HG03064 (cell line): ENCODE measurements at regions not wholly inside any gene's neighbourhood (a gene's known extent, or its start where the extent isn't known, plus 50 kb on each side); places are given as distances from the start of the nearest gene placed in this dataset.

Experiments
- ATAC-seq: cut with Tn5 transposase; IDR thresholded peaks from one replicate; pipeline ENCODE4 v1.9.1; 2021; ENCODE audit warnings: low read depth; ENCODE audit not compliant: unreplicated experiment

DNA sequence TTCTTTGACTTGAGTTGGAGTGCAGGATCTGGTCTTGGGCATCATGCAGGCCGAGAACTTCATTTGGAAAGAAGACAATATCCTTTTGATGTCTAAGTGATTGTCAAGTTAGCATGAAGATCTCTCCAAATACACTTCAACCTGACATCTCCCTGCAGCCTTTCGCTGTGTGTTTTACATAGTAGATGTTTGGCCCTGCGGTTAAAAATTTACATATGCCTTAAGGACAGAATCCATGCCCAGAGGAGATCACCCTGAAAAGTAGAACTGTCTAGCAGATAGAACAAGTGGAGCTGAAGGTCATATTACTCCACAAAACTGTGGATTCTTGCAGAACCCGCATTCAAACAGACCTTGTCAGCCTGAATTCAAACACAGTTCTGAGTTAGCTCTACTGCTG, 409.9 kb downstream of the LPIN1 start:
- ATAC-seq = no peak

DNA sequence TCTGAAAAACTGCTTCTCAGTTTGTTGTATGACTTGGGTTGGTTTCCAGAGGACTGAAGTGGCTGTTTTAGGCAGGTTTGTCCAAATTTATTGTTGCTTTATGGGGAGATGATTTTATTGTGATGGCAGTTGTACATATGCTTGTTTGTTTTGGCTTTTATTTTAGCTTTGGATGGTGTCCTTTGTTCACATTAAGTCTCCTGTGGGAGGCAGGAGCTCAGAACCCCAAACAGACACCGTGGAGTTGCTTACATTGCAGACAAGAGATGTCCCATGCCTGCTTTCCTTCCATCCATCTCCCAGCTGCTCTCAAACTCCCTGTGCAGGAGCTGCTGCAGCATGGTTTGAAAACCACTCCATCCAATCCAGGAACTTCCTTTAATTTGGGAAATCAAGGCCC, 414.7 kb downstream of the LPIN1 start:
- ATAC-seq = no peak

DNA sequence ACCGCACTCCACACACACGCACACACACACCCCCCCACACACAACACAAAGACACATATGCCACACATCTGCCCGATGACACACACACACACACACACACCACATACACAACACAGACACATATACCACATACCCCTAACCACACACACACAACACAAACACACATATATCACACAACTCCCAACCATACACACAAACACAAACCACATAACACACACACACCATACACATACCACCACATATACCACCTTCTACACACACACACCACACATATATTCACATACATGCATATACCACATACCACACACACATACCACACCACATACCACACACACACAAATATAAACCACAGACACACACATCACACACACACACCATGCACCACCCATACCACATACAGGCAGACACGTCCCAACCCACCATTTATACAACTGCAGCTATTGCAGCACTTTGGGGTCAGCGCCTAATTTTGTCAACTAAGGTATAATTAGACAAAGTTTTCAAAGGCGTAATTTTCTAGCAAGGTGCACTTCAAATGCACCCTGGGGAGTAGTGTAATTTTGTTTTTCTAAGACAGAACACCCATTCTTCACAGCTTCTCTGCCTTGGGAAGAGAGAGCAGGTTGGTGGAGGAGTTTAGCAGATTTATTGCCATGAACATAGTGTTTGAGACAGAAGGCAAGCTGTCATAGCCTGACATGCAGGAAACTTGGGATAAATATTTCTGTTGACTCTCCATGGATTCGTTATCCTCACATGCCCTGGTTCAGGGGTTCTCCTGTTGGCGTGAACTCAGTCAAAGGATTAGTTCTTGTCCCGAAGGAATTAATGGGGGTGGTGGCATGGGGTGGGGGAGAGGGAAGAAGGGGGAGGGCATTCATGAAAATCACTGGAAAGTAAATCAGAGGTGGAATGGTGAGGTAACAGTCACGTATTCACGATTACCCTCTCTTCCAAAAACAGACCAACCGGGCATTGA, 416.1 kb downstream of the LPIN1 start:
- no peak for ATAC-seq

DNA sequence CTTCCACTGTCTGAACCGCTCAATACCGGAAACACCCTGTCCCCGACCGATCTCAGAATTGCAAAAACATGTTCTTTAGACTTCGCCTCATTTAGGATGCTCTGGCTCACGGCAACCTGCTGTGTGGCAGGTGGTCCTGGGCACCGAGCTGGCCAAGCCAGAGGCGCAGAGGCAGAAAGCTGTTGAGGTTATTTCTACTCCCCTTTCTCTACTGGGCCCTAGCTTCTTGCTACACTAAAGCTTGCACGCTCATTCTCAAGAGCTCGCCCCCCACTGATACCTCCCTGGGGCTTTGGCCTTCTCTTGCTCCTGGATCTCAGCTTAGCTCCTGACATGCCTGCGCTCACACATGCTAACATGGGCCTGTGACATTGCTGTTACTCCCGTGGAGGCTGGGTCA, 417.4 kb downstream of the LPIN1 start:
- no peak for ATAC-seq

DNA sequence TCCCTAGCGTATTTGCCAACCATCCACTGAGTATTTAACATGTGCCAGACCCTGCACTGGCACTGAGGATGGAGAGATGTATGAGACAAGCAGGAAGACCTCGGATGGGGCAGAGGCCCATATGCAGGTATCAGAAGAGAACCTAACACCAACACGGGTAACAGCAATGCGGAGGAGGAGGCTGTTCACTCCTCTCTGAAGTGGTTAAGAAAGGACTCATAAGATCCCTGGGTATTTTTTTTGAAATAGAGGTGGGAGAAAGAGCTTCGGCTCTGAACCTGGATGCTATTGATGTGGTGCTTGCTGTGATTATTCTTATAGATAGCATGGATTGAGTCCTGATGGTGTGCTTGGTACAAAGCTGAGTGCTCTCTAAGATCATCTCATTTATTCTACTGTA, 418.3 kb downstream of the LPIN1 start:
- no peak for ATAC-seq

DNA sequence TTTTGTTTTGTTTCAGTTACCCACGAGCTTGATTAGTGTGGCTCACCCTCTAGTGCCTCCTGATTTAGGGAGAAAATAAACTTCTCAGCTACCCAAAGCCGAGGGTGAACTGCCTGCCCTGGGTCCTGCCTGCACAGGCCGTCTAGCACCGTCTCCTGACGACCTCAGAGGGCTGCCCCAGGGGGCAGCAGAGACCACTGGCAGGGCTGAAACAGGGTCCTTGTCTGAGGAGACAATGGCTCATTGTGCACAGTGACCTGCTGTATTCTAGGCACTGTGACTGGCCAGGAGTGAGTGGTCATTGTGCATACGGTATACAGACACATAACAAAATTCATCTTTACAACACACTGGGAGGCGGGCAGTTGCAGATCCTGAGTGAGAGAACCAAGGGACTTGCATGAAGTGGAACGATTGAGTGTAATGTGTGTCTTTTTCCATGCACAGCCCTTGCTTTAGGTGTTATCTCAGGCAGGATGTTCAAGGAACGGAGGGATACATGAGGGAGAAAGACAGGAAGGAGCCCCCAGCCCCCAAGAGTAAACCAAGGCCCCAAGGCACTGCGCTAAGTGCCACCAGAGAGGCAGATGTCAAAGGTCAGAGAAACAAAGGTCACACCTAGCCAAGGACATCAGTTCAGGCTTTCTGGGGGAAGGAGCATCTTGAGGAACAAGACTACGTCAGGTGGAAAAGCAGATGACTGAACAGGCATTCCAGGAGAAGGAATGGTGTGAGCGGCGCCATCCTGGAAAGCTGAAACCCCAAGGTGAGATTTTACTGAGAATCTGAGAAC, 421.3 kb downstream of the LPIN1 start:
- ATAC-seq = no peak

DNA sequence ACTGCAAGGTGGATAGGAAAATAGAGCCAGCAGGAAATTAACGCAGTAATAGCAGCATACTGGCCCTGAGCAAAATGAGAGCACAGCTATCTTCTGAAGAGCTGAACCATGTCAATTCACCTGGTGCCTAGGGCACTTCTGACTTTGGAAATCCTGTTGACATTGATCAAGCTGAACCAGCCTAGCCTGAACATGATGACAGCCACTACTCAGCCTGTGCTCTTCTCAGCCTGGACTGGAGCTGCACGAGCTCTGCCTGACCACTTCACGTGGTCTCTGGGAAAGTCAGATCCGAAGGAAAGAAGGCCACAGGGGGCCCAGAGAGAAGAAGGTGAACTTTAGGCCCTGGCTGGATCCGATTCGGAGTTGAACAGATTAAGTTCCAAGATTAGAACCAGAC, 421.9 kb downstream of the LPIN1 start:
- ATAC-seq = no peak

DNA sequence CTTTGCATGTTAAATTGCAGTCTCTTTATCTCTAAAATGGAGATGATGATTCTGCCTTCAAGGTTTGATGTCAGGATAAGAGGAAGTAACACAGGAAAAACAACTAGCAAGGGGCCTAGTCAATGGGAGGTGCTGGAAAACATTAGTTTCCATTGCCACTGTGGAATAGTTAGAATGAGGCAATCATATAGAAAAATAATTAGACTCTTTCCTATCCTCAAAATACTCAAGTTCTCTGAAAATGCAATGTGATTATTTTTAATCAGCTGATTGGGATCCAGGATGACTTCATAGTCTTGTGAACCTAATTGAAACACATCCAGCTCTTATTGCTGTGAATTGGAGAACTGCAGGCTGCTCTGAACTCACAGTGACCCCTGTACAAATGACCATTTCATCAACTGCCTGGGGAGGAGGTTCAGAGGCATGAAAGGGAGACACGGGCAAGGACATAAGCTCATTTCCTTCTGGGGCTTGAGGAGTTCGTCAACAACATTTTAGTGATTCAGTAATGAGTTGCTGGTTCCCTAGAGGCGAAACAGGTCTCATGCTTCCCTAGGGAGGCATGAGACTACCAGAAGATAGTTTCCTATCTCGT, 422.5 kb downstream of the LPIN1 start:
- no peak for ATAC-seq

DNA sequence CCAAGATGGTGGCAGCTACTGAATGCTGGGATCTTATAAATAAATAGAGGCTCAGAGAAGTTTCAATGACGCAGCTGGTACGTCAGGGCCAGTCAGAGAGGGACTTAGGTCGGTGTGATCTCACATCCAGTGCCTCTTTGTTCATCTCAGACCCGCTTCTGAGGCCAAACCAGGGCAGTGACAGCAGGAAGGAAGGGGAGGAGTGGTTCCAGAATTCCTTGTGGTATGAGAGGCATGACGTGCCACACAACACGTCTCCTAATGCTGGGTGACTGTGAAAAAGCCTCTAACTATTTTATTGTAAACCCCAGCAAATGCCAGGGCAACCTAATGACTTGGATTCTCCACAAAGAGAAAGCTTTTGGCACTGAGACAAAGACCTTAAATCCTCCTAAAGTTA, 423.3 kb downstream of the LPIN1 start:
- ATAC-seq = no peak

DNA sequence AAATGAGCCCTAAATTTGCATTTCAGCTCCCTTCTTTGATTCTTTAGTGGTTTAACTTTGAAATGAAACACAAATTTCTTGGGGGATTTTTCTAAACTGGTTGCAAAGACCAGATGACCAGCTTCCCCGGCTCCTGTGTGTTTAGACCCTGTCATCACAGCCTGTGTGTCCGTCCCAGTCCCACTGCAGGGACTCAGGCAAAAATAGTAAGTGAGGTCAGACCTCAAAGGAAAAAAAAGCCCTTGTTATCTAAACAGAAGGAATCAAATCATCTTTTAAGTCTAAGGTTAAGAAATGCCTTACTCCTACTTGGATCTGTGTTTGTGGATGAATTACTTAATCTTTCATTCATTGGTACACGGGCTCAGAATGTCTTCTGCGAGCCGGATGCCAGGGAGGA, 423.7 kb downstream of the LPIN1 start:
- no peak for ATAC-seq

DNA sequence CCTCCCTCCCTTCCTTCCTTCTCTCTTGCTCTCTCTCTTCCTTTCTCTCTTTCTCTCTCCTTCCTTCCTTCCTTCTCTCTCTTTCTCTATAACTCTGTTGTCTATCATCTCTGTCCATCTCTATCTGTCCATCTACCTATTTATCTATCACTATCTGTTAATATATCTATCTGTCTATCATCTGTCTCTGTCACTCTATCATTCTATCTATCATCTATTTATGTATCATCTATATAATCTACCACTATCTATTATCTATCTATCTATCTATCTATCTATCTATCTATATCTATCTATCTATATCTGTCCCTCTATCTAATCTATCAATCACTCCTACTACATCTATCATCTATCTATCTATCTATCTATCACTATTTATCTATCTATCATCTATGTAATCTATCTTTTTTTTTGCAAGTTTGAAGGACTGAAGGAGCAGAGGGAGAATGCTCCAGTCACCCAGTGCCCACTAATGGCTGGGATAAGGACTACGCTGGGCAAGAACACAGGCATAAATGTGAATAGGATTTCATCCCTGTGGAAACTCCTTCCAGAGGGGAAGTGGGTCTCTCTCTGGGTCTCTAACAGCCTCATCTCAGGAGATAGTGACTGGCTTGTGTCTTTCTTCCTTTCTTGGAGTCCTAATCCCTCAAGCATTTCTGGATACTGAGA, 427.0 kb downstream of the LPIN1 start:
- ATAC-seq = no peak

DNA sequence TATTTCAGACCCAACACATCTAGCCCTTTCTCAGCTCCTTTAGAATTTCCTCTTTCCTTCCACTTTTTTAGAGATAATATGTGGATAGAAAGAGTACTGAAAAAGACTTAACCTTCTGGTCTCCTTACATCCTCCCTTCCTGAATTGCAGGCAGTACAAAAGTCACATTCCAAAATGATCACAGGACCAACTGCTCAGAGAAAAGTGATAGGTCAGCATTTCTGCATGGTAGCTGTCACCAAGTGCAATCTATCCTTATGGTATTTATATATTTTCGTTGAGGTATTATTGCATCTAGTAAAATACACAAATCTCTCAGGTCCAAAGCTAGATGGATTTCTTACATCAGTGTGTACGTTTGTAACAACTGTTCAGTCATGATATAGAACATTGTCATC, 427.5 kb downstream of the LPIN1 start:
- no peak for ATAC-seq

DNA sequence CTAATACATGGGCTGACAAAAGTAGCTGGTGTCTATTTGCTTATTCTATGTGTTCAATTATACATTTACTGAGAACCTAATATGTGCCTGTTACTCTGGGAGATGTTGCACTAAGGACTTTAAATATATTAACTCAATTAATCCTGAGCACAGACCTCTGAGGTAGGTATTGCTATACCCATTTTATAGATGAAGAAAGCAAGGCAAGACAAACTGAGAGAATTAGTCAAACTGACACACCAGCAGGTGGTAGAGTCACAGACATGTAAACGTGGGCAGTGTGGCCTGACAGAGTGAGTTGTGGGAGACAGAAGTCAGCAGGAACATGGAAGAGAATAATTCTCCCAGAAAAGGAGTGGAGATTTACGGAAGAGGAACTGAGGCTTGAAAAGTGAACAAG, 428.9 kb downstream of the LPIN1 start:
- ATAC-seq = no peak

DNA sequence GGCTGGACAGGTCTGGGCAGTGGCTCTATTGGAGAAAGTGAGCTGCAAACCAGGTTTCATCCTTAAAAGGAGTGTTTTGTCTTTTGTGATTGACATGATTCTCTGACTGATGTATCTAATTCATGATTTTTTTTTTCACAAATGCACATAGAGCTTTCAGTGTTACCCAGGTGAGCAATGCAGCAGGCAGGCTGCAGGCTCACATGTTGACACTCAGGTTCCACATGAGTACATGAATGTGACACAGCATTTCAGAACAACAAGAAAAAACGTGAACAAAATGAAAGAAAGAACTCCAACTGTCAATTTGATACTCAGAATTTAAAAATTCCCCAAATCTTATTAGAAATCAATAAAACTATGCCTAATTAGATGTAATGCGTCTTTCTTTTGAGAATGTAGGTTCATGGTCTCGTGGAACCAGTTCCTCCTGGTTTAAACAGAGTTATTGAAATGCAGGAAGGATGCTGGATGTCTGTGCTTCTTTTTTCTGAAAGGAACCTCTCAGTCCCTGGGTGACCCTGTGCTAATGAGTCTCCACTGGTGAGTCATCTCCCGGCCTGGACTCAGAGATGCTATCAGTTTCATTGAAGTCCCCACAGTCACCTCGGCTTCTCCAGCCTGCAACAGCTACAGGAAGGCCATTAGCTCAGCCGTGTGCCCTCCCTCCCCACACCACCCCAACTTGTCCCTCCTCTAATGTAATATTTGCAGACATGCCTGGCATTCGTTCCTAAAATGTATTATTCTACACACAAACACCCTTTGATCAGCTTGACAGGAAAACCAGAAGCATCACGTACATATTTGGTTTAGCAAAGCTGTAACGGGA, 430.4 kb downstream of the LPIN1 start:
- ATAC-seq = peak; percentile 79

DNA sequence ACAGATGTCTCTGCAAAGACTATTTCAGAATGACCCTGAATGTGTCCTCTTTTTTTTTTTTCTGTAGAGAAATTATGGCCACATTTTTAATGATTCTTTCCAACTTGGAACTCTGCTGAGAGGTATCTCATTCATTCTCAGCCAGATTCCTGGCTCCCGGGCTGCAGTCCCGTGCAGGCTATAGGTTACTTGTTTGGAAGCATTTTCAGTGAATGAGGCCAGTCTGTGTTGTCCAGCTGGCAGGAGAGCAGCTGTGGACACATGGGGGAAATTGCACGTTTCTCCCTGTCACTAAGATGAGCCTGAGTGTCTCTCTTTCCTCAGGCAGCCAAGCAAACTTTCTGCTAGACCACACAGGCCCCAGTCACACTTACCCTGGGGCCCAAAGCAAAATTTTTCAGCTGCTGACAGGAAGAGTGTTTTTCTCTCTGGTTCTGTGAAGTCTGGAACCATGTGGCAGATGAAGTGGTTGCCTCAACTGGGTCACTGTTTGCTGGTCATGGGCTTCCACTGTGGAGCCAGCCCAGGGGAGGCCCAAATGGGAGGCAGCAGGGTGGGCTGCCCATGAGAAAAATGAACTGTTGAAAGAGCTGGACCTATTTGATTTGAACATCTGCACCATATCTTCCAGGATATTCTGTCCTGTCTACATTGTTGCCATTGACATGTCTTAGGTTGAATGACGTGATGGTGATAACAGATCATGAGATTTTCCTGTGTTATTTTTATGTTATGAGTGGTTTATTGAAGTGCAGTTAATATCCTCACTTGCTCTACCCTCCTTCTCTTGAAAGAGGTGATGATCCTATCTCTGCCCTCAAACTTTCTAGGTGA, 431.2 kb downstream of the LPIN1 start:
- peak; percentile 81 for ATAC-seq

DNA sequence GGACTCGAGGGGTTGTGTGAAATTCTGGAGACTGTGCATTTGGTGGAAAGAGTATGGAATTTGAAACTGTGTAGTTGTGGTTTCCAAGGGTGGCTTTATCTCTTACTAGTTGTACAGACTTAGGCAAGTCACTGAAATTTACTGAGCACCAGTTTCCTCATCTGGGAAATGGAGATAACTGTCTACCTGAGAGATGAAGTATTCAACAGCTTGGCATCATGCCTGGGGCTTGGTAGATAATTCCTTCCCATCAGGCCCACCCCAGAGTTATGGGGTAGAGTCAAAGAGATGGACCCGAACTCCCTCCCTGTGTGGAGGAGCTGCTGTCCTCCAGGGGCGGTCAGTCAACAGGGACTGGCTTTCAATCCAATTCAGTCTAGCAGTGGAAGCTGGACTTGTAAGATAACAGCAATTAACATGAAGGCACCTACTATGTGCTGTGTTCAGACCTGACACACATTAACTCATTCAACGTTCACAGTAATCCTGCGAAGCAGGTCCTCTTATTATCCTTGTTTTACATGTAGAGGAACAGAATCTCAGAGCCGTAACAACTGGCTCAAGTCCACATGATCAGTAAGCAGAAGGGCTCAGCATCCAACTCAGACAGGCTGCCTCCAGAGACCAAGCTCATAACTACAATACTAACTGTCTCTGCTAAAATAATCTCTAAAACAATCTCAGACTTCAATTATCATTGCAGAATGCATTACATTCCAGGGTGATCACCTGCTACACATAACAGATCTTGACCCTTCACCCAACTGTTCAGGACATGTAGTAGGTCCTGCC, 432.1 kb downstream of the LPIN1 start:
- no peak for ATAC-seq

DNA sequence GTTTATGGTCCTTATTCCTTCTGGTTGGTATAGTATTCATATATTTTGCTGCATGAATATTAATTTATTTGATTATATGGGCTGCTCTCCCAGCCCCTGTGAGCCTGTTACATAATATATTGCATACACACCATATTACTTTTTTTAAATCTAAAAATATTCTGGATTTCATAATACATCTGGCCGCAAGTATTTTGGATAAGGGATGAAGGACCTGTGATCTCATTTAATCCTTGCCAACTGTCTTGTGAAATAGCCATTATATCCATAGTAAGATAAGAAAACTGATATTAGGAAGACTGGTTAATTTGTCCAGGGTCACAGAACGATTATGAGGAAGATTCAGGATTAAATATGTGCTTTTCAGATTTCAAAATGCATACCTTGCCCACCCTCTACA, 433.6 kb downstream of the LPIN1 start:
- no peak for ATAC-seq

DNA sequence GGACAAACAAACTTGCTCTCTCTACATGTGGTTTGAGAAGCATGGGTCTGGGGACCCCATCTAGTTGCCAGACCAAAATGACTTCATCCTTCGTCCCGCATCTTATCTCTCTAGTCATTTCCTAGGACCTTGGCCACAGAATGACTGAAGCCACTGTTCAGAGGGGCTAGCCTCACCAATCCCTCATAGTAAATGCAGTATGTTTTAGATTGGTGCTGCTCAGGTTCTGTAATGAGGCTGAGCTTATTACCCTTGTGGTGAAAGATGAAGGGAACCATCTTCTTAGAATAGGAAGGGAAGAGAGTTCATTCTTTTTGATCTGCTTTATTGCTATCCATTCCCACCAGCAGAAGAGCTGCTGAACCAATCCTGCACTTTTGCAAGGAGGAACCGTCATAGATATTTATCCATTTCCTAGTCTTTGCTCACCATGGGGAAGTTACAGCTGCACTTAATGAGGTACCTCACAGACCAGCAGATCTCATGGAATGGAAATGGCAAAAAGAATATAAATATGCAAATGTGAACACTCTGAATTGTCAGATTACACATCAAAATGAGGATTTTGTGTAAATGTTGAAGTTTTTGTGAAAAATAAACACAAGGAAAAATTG, 436.7 kb downstream of the LPIN1 start:
- no peak for ATAC-seq
